GM12874 (cell line): ENCODE measurements at regions not wholly inside any gene's neighbourhood (a gene's known extent, or its start where the extent isn't known, plus 50 kb on each side); places are given as distances from the start of the nearest gene placed in this dataset.

Experiments used
- TF ChIP-seq, protein P1 (sequence below): IDR thresholded peaks from 2 replicates; pipeline ENCODE4 v1.5.1; 2011; ENCODE audit warnings: low read depth, mild to moderate bottlenecking, control low read depth, low read length, moderate library complexity; ENCODE audit not compliant: insufficient read depth

DNA sequence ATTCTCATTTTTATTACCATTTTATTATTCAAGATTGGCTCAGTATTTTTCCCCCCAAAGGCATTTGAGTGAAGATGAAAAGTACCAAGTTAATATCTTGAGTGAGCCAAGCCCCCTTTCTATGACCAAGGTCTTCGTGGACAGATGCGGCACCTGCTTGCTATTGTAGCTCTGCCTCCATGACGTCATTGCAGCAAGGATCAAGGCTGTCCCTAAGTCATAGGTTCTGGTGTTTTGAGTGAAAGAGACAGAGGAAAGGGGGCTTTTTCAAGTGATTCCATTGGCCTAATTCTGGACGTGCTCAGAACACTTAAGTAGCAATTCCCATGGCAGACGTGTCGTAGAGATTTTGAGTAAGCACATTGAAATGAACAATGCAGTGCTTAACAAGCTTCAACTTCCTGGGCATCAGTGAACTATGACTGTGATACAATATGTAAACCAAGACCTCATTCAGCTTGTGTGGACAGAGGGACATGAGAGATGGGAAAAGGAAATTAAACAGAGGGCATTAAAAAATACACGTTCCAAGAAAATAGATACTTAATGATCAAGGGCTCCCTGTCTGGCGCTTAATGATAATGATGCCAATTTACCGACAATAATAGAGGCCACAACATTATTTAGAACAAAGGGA is 248.7 kb upstream of the NPVF start:
- TF ChIP-seq, protein P1, sequence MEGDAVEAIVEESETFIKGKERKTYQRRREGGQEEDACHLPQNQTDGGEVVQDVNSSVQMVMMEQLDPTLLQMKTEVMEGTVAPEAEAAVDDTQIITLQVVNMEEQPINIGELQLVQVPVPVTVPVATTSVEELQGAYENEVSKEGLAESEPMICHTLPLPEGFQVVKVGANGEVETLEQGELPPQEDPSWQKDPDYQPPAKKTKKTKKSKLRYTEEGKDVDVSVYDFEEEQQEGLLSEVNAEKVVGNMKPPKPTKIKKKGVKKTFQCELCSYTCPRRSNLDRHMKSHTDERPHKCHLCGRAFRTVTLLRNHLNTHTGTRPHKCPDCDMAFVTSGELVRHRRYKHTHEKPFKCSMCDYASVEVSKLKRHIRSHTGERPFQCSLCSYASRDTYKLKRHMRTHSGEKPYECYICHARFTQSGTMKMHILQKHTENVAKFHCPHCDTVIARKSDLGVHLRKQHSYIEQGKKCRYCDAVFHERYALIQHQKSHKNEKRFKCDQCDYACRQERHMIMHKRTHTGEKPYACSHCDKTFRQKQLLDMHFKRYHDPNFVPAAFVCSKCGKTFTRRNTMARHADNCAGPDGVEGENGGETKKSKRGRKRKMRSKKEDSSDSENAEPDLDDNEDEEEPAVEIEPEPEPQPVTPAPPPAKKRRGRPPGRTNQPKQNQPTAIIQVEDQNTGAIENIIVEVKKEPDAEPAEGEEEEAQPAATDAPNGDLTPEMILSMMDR: no peak

DNA sequence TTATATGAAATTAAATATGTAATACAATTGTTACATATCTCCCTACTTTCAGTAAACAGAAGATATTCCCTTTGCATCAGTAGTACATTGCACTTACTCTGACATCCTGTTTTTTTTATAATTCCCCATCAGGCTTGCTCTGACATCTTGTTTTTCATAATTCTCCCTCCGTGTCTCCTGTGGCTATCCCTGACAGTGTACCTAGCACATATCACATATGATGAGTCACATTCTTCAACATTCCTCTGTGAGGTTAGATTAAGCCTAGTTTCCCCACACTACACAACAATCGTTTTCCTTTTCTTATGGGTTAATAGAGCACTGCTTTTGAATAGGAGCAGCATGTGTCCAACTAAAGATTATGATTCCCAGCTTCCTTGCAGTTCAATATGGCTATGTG is 250.6 kb upstream of the NPVF start:
- TF ChIP-seq, protein P1: no peak

DNA sequence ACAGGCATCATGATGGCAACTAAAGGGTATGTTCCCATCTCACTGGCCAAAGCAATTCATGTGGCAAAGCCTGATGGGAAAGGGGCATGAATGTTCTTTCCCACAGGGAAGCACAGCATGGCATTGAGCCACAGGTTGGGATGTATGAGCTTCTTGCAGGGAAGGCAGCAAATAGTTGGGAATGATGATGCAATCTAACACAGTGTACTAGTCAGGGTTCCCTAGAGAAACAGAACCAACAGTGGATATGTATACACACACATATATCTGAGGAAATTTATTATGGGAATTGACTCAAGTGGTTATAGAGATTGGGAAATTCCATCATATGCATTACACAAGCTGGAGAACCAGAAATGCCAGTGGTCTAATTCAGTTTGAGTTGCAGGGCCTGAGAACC is 253.6 kb upstream of the NPVF start:
- TF ChIP-seq, protein P1: no peak

DNA sequence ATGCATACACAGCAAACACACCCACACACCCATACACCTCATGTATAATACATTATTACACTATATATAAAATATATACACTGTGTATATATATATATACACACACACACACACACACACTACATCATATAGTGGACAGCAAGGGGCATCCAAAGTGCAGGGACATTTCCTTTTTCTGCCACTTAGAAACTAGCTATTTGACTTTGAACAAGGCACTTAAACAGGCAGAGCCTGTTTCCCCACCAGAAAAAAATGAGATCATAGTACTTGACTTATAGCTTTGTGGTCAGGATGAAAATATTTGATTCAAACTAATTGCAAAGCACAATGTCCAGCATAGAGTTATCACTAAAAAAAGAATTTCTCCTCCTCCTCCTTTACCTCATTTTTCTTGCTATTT is 254.3 kb upstream of the NPVF start:
- TF ChIP-seq, protein P1: no peak

DNA sequence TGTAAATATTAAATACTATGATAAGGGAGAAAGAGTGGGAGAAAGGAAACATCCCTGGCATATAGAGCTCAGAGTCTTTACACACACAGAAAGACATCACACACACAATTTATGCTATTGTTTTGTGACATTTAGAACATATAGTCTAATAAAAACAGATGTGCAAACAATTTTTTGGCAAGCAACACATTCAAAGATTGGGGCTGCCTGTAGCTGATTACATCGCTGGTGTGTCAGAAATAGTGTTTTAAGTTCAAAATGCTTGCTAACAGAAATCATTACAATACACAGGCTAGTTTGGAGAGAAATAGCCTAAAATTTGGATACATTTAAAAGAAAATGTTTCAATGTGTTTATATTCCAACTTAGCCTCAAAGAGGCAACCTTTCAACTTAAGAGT is 256.7 kb upstream of the NPVF start:
- TF ChIP-seq, protein P1: no peak

DNA sequence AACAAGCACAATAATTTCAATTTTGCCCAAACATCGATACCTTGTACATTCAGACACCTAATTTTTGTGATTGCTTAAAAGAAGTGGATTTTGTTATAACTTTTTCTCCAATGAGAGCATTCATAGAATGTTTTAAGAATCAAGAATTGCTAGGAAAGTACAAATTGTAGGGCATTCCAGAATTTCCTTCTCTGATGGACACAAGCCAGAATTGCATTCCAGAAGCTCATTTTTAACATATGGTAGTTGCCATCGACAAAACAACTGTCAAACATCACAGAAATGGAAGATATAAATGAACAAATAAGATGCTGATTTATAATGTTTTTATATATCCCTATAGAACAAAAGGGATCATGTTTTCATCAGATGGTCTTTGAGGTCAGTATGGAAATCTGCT is 258.4 kb upstream of the NPVF start:
- TF ChIP-seq, protein P1: no peak

DNA sequence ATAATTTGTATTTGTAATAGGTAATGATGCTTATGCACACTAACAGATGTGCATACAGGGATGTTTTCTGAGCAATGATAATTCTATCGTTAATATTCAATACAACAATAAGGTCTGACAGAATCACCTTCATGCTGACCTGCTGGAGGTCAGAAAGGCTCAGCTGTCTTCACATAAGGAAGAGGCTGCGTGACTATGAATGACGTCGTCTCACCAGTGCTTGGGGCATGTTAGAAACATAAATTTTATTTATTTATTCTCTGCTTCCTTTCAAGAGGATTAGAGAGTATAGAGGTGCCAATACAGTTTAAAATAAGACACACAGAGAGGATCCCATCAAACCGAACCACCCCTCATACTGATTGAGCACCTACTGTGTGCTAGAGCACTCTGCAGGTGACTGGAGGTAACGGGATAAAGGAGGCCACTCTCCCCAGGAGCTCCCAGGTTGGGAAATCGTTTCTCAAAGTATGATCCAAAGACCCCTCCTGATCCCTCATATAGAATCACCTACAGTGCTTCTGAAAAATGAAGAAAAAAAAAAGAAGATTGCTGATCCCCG is 265.6 kb upstream of the NPVF start:
- TF ChIP-seq, protein P1: no peak
